ENCODE measurements at regions not wholly inside any gene's neighbourhood (a gene's known extent, or its start where the extent isn't known, plus 50 kb on each side); places are given as distances from the start of the nearest gene placed in this dataset.

DNA sequence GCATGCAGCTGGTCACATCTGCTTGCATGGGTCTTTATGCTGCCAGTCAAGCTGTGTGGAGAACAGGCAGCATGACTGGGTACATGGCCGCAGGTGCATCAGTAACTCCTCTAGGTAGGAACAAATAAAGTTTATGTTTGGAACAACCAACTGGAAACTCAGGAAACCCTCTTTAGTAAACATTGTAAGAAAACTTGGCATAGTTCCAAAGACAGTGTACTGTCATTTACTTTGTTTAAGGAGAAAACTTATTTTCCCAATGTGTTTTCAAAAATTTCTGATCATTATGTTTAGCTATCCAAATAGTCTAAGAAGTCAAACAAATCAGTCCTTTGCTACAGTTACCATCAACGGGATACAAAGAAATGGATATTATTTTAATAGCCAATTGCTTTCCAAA, 386.0 kb downstream of the CHSY3 start:
- no peak for DNase-seq

DNA sequence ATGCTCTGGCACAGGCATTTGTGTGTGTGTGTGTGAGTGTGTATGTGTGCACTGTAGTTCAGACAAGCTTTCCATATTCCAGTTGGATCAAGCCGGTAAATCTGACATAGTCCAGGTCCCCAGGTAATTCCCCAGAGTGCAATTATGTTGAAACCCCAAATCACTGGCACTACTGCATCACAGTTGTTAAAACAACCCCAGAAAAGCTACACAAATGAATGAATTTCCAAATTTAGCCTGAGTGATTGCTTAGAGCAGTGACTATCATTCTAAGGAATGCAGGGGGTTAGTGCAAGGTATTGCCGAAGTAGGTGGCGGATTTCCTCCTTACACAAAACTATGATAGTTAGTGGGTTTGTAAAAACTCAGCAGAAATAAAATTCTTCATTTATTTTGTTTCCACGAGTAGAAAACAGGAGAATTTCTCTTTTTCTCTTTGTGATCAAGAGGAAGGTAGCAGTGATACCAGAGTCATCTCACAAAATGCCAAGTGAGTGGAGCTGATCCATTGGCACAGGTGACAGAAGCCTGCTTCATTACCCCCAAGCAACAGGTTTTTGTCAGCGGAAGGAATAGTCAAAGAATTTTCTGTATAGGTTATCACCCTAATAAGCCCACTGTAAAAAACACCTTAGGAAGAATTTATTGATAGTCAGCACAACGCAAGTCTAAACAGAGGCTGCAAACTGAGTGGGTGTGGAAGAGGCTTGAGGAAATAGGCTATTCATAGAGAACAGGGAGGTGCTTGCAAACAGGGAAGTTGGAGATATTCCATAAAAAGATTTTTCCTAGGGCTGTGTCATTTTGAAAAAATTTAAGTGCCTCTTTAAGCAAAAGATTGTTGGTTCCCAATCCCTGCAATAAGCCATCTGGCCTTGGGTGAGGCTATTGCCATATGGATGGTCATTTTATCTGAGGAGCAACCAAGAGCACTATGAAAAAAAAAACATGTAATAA, 385.1 kb downstream of the CHSY3 start:
- no peak for DNase-seq

DNA sequence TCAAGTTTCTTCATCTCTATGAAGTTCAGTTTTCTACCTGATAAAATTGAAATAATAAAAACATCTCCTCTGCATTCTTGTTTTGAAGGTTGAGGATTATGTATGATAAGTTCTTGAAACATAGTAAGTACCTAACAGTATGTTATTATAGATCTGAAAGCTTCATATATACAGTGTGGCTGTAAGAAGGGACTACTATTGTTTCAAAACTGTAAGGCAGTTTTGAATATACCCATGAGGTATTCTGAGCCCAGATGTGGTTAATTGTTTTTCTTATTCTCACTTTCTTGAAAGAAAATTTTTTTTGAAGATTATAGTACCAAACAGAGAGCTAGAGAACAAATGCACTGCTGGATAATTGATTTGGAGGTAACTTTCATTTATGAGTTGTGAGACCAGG, 383.2 kb downstream of the CHSY3 start:
- no peak for DNase-seq

DNA sequence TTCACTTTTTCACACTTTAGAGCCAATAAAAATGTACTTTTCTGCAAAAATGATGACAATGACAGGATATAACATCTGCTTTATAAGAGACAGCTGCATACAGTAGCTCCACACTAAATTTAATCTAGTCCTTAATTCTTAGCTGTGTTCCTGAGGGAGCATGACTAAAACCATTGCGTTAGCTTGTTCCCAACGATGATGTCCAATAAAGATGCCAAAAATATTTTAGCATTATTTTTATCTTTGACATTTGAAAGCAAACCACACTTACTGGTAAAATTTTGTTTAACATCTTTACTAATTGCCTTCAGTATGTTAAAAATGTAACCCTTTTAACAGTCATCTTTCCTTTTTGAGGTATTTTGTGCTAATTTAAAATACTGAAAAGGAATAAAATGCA, 382.7 kb downstream of the CHSY3 start:
- DNase-seq: no peak

DNA sequence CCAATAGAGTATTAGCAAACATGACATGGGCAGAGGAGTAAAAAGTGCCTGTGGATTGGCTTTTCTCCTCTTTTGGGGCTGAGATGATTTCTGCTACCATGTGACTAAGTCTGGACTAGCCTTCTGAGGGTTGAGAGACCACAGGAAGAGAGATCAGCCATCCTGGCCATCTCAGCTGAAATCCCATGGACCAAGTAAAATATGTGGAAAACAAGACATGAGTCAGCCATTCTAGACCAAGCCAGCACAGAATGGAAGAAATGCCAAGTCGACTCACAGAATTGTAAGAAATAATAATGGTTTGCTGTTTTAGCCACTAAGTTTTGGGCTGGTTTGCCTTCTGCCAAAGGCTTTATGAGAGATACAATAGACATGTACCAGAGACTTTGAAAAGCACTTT, 377.8 kb downstream of the CHSY3 start:
- DNase-seq: no peak

DNA sequence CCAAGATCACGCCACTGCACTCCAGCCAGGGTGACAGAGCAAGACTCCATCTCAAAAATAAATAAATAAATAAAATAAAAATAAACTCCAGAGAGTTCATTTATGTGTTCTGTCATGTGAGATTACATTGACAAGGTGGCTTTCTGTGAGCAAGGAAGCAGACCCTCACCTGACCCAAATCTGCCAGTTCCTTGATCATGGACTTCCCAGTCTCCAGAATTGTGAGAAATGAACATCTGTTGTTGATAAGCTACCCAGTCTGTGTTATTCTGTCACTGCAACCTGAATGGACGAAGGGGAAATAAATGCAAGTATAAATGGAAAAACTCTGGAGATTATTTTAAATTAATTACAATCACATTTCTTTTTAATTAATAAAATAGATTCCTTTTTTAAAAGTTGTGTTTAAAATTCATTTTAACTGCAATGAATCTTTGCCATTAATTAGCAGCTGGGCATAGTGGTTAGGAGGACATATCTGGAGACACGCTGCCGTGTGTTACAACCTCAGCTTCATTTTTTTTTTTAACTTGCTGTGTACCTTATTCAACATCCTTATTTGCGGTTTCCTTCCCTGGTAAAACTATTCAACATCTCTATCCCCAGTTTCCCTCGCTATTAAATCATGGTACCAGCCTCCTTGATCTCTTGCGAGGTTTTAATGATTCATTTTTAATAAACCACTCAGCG, 376.4 kb downstream of the CHSY3 start:
- no peak for DNase-seq

DNA sequence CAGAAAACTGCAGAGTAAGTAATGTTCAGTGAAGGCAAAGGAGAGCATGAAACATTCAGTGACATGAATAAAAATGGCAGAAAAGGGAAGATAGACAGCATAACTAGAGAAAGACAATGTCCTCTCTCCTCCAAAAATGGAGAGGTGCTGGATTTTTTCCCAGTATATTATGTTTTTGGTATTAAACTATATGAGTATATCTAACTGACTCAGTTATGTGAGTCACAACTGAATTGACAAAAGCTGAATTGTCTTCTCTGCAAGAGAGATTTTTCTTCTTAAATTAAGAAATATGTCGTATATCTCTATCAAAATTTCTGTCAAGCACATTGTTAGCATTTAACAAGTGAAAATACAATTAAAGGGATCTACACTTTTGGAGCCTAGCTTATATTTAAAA, 375.1 kb downstream of the CHSY3 start:
- DNase-seq: no peak

DNA sequence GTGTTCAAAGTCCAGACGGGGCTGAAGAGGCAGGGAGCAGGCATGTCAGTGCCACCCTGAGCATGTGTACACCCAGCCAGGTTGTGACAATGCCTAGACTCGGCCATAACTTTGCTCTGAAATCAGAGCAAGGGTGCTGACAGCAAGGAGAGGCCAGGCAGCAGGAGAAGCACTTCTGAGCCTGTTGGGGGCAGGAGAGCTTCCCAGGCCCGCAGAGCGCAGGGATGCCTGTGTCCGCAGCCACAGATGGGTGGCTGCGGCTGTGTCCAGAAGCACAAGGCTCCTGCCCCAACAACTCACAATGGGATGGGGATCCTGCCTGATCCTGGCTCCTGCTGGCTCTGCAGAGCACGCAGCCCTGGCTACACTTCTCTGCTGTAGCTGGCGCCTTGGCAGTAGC, 373.9 kb downstream of the CHSY3 start:
- no peak for DNase-seq

DNA sequence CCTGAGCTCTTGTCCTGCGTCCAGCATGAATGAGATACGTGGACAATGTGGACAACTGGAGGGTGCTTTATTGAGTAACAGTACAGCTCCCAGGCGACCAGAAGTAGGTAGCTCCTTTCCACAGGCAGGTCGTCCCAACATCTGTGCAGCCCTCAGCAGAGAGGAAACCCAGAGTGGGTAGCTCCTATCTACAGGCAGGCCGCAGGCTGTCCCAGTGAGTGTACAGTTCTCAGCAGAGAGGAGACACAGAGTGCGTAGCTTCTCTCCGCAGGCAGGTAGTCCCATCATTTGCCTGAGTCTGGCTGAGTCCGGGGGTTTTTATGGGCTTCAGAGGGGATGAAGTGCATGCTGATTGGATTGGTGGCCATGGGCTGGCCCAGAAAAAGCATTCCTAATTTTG, 373.3 kb downstream of the CHSY3 start:
- no peak for DNase-seq

DNA sequence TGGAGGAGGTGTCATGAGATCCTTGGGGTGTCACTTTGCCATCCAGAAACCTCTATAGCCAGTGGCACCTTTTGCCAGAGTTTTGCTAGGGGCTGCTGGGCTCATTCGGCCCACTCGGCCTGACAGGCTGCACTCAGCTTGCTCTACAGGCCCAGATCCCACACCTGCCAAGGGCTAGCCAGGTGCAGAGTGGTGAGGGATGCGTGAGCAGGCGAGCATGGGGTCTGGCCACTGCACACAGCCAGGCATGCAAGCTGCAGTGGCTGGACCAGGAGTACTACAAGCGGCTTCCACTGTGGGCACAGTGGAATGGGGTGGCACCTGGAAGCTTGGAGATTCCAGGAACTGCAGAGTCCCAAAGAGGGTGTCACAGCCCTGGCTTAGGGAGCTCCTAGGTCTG, 372.7 kb downstream of the CHSY3 start:
- no peak for DNase-seq

DNA sequence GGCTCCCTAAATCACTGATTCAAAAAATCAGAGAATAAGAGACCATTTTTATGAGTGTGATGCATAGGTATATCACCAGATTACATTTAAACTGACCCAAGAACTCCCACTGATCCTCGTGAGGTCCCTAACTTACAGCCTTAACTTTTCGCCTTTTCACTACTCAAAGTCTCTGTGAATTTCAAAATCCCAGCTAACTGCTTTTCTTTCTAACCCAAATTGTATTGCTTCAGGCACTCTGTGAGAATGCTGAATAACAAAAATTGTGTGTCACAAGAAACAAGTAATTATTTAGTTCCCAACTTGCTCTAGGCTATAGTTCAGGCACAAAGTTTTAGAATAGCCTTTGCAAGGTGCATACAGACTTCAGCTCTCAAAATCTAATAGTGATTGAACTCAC, 368.6 kb downstream of the CHSY3 start:
- DNase-seq: no peak

DNA sequence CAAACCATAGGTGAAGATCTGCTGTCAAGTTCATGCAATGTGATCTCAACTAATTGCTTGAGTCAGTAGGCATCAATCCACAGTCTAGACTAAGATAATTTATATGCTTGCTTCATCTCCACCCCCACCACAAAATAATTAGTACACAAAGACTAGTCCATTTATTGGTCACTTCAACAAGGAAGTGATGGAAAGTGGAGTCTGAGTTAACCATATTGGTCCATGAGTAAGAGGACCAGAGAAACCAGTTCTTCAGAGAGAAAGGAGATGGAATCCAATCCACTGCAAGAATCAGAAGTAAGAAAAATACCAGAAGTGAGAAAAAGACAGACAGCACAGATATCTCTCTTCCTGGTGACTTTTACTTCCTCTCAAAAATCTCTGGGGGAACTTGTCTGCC, 366.5 kb downstream of the CHSY3 start:
- no peak for DNase-seq

DNA sequence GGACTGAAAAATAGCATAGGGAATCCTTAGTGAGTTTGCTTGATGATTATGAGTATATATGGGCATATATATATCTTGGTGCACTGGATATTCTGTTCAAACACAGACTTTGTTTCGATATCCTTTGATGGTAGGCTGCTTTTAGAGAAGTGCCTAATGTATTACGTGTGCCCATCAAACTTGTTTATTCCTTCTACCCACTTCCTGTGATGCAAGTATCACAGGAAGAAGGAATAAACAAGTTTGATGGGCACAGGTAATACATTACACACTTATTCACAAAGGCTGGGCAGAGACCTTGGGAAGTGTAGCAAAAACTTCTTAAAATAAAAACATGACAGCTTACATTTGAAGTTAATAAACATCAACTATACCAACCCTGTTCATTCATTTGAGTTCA, 364.2 kb downstream of the CHSY3 start:
- no peak for DNase-seq

DNA sequence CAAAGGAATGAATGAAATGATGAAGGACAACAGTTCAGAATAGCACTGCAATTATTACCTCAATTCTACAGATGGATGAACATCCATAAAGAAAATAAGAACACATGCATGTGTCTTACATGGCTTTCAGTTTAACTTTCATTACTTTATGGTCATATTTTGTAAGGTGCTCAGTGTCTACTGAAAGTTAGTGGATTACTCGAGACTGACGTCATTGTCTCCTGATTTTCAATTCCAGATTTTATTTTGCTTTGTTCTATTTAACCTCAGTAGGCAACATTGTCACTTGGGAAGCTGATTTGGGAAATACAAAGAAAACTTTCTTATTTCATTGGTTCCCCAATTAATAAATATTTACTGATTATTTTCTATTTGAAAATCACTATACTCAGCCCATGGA, 363.7 kb downstream of the CHSY3 start:
- no peak for DNase-seq

DNA sequence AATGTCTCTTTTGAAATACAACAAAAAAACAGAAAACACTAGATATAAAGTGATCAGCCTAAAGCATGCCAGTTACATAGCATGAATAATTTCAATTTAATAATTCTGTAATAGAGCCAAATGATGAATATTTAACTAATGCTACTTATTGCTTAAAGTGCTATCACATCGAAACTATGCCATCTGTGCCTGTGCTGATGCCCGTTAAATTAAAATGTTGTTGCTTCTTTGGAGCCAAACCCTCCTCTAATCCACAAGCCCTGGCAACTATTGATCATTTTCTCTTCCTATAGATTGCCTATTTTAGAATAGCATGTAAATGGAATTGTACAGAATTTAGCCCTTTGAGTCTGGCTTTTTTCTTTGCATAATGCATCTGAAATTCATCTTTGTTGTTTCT, 356.2 kb downstream of the CHSY3 start:
- no peak for DNase-seq

DNA sequence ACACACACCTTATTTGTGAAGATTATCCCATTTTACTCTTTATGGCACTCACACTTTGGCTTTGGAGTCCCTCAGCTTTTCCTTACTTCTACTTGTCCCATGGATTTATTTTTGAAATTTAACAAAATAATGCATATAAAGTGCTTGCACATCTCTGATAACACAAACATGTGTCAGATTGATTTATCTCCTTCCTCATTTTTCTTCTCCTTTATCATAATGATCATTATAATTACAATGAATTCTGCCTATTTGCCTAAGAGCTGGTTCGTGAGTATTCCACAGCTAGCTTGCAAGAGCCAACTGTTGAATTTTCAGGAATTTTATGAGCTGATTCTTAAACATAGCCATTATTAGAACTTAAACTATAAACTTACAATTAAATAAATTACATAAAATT, 347.7 kb downstream of the CHSY3 start:
- DNase-seq: no peak

DNA sequence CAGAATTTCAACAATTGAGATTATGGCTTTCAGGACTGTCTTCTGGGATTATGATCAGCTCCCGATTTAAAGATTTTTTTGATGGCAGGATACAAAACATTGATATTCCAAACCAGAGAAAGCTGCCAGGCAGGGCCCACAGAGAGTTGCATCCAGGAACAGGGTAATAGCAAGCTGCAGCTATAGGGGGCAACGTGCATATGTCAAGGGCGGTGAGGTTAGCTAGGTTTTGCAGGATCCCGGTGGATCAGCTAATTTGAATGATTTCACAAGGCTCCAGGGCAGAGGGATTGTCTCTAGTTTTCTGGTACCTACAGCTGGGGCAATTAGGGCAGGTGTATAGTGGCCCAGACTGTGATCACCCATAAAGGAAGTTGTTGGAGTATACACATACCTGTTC, 339.4 kb downstream of the CHSY3 start:
- no peak for DNase-seq

DNA sequence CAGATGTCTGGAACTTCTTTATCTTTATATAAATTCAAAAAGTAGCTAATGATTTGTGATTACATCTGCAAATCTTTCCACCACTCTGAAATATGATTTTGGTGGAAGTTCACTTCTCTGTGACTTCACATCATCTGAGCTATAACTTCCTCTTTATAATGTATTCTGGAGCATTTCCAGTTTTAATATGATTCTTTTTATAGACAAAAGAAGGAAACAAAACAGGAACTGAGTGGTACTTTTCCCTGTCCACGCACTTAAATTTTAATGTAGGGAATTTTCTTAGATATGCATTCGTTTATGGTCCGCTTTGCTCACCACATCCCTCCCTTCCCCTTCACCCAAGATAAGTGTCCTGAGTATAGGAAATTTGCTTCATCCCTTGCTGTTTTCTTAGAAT, 333.5 kb downstream of the CHSY3 start:
- no peak for DNase-seq

Measured in SHP77 treated with DMSO at 0.1 percent for 48 hours (cell line).